Skeletal muscle cell (primary cell): ENCODE measurements at regions not wholly inside any gene's neighbourhood (a gene's known extent, or its start where the extent isn't known, plus 50 kb on each side); places are given as distances from the start of the nearest gene placed in this dataset.
A peak's percentile ranks its signal among the peaks of the same experiment; 100 is the strongest.
"Not testable (repeated sequence)": the region's sequence is repeated elsewhere in the genome, so short reads cannot be mapped to it uniquely, and the experiment has no call there.

Experiments used
- DNase-seq: peaks from one replicate; pipeline ENCODE4 v3.0.0-alpha.2; 2010; ENCODE audit warnings: low read depth
- H3K4me3 ChIP-seq: 2 replicates; pipeline ENCODE4 v1.5.1; 2011; ENCODE audit warnings: low read depth, mild to moderate bottlenecking, control low read depth, low read length, moderate library complexity

- no peak for DNase-seq
Measured at GRCh38 chr3:43236008-43236407, 50.3 kb upstream of the SNRK start.

GRCh38 chr3:43233062-43233461 is 53.3 kb upstream of the SNRK start:
- H3K4me3 ChIP-seq, result no peak overlapping the region
- DNase-seq, result no peak

More at GRCh38 chr3:43236008-43236407, 50.3 kb upstream of the SNRK start:
- no peak overlapping the region for H3K4me3 ChIP-seq

- H3K4me3 ChIP-seq, result no peak overlapping the region
- DNase-seq, result no peak
Measured at GRCh38 chr3:43231276-43232000, 54.9 kb upstream of the SNRK start.

GRCh38 chr3:43229865-43230264 is 56.5 kb upstream of the SNRK start:
- not testable (repeated sequence) for DNase-seq, H3K4me3 ChIP-seq

- not testable (repeated sequence) for H3K4me3 ChIP-seq, DNase-seq
Measured at GRCh38 chr3:43227685-43228084, 58.7 kb upstream of the SNRK start.

GRCh38 chr3:43224405-43225073 is 61.8 kb upstream of the SNRK start:
- no peak overlapping the region for H3K4me3 ChIP-seq
- DNase-seq, result no peak

- DNase-seq, result no peak
- H3K4me3 ChIP-seq, result no peak overlapping the region
Measured at GRCh38 chr3:43223670-43224364, 62.5 kb upstream of the SNRK start.

GRCh38 chr3:43222590-43222989 is 63.8 kb upstream of the SNRK start:
- DNase-seq, result no peak
- no peak overlapping the region for H3K4me3 ChIP-seq

- DNase-seq, result peak; percentile 25
Measured at GRCh38 chr3:43221076-43221475, 65.3 kb upstream of the SNRK start.

GRCh38 chr3:43219616-43220015 is 66.7 kb upstream of the SNRK start:
- no peak overlapping the region for H3K4me3 ChIP-seq
- no peak for DNase-seq

More at GRCh38 chr3:43221076-43221475, 65.3 kb upstream of the SNRK start:
- no peak overlapping the region for H3K4me3 ChIP-seq

- DNase-seq, result no peak
- H3K4me3 ChIP-seq, result no peak overlapping the region
Measured at GRCh38 chr3:43218921-43219320, 67.4 kb upstream of the SNRK start.

- H3K4me3 ChIP-seq, result no peak overlapping the region
- no peak for DNase-seq
Measured at GRCh38 chr3:43218156-43218555, 68.2 kb upstream of the SNRK start.

- peak; percentile 26 for DNase-seq
- H3K4me3 ChIP-seq, result no peak overlapping the region
Measured at GRCh38 chr3:43217633-43218032, 68.7 kb upstream of the SNRK start.

GRCh38 chr3:43217206-43217605 is 69.1 kb upstream of the SNRK start:
- H3K4me3 ChIP-seq, result no peak overlapping the region
- no peak for DNase-seq

- H3K4me3 ChIP-seq, result no peak overlapping the region
- DNase-seq, result no peak
Measured at GRCh38 chr3:43215663-43216275, 70.6 kb upstream of the SNRK start.

GRCh38 chr3:43215138-43215537 is 71.2 kb upstream of the SNRK start:
- DNase-seq, result no peak
- H3K4me3 ChIP-seq, result no peak overlapping the region

GRCh38 chr3:43214616-43215015 is 71.7 kb upstream of the SNRK start:
- no peak for DNase-seq
- no peak overlapping the region for H3K4me3 ChIP-seq

GRCh38 chr3:43213631-43214030 is 72.7 kb upstream of the SNRK start:
- no peak overlapping the region for H3K4me3 ChIP-seq
- DNase-seq, result no peak

- no peak for DNase-seq
- H3K4me3 ChIP-seq, result no peak overlapping the region
Measured at GRCh38 chr3:43212914-43213611, 73.3 kb upstream of the SNRK start.

GRCh38 chr3:43211681-43212080 is 74.7 kb upstream of the SNRK start:
- no peak for DNase-seq
- no peak overlapping the region for H3K4me3 ChIP-seq
